HEK293 (cell line): ENCODE measurements at regions not wholly inside any gene's neighbourhood (a gene's known extent, or its start where the extent isn't known, plus 50 kb on each side); places are given as distances from the start of the nearest gene placed in this dataset.

Experiments used
- CTCF ChIP-seq: fragments of 450-650 bp; formaldehyde crosslinking; IDR thresholded peaks from 2 replicates; pipeline ENCODE4 v1.5.1; 2016; ENCODE audit warnings: missing biosample characterization, missing genetic modification characterization
- KLF7 ChIP-seq: fragments of 450-650 bp; formaldehyde crosslinking; IDR thresholded peaks from 2 replicates; pipeline ENCODE4 v1.5.1; 2016; ENCODE audit warnings: missing biosample characterization, missing genetic modification characterization, borderline replicate concordance
- REST ChIP-seq: fragments of 450-650 bp; formaldehyde crosslinking; IDR thresholded peaks from 2 replicates; pipeline ENCODE4 v1.5.1; 2016; ENCODE audit warnings: missing biosample characterization, missing genetic modification characterization
- ZNF223 ChIP-seq: fragments of 450-650 bp; formaldehyde crosslinking; IDR thresholded peaks from 2 replicates; pipeline ENCODE4 v1.5.1; 2016; ENCODE audit warnings: missing biosample characterization, missing genetic modification characterization
- TF ChIP-seq, protein P1 (sequence below): sonication (generic); formaldehyde crosslinking; IDR thresholded peaks from 2 replicates; pipeline ENCODE4 v1.8.1; 2022; ENCODE audit warnings: mild to moderate bottlenecking, moderate library complexity, missing genetic modification reagents

GRCh38 chr19:31749231-31749630, 400.0 kb upstream of the TSHZ3 start:
- no peak for TF ChIP-seq REST (tag by site-specific recombination)
- TF ChIP-seq CTCF (tag by site-specific recombination): no peak
- TF ChIP-seq, protein P1, sequence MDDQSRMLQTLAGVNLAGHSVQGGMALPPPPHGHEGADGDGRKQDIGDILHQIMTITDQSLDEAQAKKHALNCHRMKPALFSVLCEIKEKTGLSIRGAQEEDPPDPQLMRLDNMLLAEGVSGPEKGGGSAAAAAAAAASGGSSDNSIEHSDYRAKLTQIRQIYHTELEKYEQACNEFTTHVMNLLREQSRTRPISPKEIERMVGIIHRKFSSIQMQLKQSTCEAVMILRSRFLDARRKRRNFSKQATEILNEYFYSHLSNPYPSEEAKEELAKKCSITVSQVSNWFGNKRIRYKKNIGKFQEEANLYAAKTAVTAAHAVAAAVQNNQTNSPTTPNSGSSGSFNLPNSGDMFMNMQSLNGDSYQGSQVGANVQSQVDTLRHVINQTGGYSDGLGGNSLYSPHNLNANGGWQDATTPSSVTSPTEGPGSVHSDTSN (CRISPR knock-in tag): no peak
- no peak for TF ChIP-seq ZNF223
- no peak for TF ChIP-seq KLF7 (tag by site-specific recombination)
